H9 (cell line): ENCODE measurements at regions not wholly inside any gene's neighbourhood (a gene's known extent, or its start where the extent isn't known, plus 50 kb on each side); places are given as distances from the start of the nearest gene placed in this dataset.

ENCODE experiments used
- DNase-seq: peaks from one replicate; pipeline ENCODE4 v3.0.0-alpha.2; 2017
- H2AFZ ChIP-seq: one replicate; pipeline ENCODE4 v1.6.1; 2013; ENCODE audit warnings: mild to moderate bottlenecking, low read length, control low read depth, moderate library complexity
- H2AK5ac ChIP-seq: 2 replicates; pipeline ENCODE4 v1.6.1; 2013; ENCODE audit warnings: low read length, control low read depth, mixed read lengths; ENCODE audit not compliant: insufficient read length
- H2BK120ac ChIP-seq: one replicate; pipeline ENCODE4 v1.6.1; 2013; ENCODE audit warnings: low read depth, mild to moderate bottlenecking, low read length, control low read depth, inconsistent platforms; ENCODE audit not compliant: poor library complexity, severe bottlenecking
- H2BK12ac ChIP-seq: 2 replicates; pipeline ENCODE4 v1.6.1; 2013; ENCODE audit warnings: low read length, control low read depth, mixed read lengths, low read depth; ENCODE audit not compliant: insufficient read length
- H2BK15ac ChIP-seq: 2 replicates; pipeline ENCODE4 v1.6.1; 2013; ENCODE audit warnings: low read depth, low read length, control low read depth
- H2BK20ac ChIP-seq: one replicate; pipeline ENCODE4 v1.6.1; 2013; ENCODE audit warnings: low read depth, mild to moderate bottlenecking, low read length, control low read depth, inconsistent platforms; ENCODE audit not compliant: poor library complexity, severe bottlenecking
- H2BK5ac ChIP-seq: 2 replicates; pipeline ENCODE4 v1.6.1; 2013; ENCODE audit warnings: low read length, control low read depth, mixed read lengths; ENCODE audit not compliant: insufficient read length
- H3K14ac ChIP-seq: 2 replicates; pipeline ENCODE4 v1.6.1; 2013; ENCODE audit warnings: low read length, control low read depth; ENCODE audit not compliant: insufficient read depth
- H3K18ac ChIP-seq: 2 replicates; pipeline ENCODE4 v1.6.1; 2013; ENCODE audit warnings: low read depth, mild to moderate bottlenecking, mixed read lengths, low read length, control low read depth; ENCODE audit not compliant: insufficient read length
- H3K23ac ChIP-seq: 2 replicates; pipeline ENCODE4 v1.6.1; 2013; ENCODE audit warnings: low read length, control low read depth, mixed read lengths, low read depth; ENCODE audit not compliant: insufficient read length
- H3K23me2 ChIP-seq: 2 replicates; pipeline ENCODE4 v1.6.1; 2013; ENCODE audit warnings: low read depth, mild to moderate bottlenecking, mixed read lengths, low read length, control low read depth; ENCODE audit not compliant: insufficient read length, poor library complexity, severe bottlenecking
- H3K27ac ChIP-seq: 2 replicates; pipeline ENCODE4 v1.5.1; 2013; ENCODE audit warnings: low read length, control low read depth, mixed read lengths, low read depth; ENCODE audit not compliant: insufficient read length
- H3K27me3 ChIP-seq: 2 replicates; pipeline ENCODE4 v1.6.1; 2013; ENCODE audit warnings: low read length, control low read depth, inconsistent platforms; ENCODE audit not compliant: insufficient read depth
- H3K4ac ChIP-seq: 2 replicates; pipeline ENCODE4 v1.6.1; 2013; ENCODE audit warnings: low read depth, mild to moderate bottlenecking, control low read depth, inconsistent platforms, low read length, moderate library complexity
- H3K4me1 ChIP-seq: 2 replicates; pipeline ENCODE4 v1.6.1; 2013; ENCODE audit warnings: low read length, control low read depth, inconsistent platforms; ENCODE audit not compliant: insufficient read depth
- H3K4me2 ChIP-seq: 2 replicates; pipeline ENCODE4 v1.6.1; 2013; ENCODE audit warnings: low read length, control low read depth, mixed read lengths; ENCODE audit not compliant: insufficient read length, insufficient read depth
- H3K56ac ChIP-seq: 2 replicates; pipeline ENCODE4 v1.6.1; 2013; ENCODE audit warnings: low read depth, mild to moderate bottlenecking, mixed read lengths, low read length, control low read depth; ENCODE audit not compliant: insufficient read length
- H3K79me1 ChIP-seq: 2 replicates; pipeline ENCODE4 v1.6.1; 2013; ENCODE audit warnings: low read depth, mild to moderate bottlenecking, moderate library complexity, low read length, control low read depth, inconsistent platforms; ENCODE audit not compliant: insufficient read depth, poor library complexity, severe bottlenecking
- H3K79me2 ChIP-seq: 2 replicates; pipeline ENCODE4 v1.6.1; 2013; ENCODE audit warnings: low read length, control low read depth, inconsistent platforms; ENCODE audit not compliant: insufficient read depth
- H3K9ac ChIP-seq: 2 replicates; pipeline ENCODE4 v1.6.1; 2013; ENCODE audit warnings: low read length, control low read depth, mixed read lengths; ENCODE audit not compliant: insufficient read length; ENCODE audit errors: extremely low read depth
- H3K9me3 ChIP-seq: one replicate; pipeline ENCODE4 v1.6.1; 2013; ENCODE audit warnings: low read depth, low read length, inconsistent platforms; ENCODE audit not compliant: control insufficient read depth
- H3T11ph ChIP-seq: one replicate; pipeline ENCODE4 v1.6.1; 2013; ENCODE audit warnings: mild to moderate bottlenecking, low read length, control low read depth, inconsistent platforms
- H4K20me1 ChIP-seq: one replicate; pipeline ENCODE4 v1.6.1; 2013; ENCODE audit not compliant: control insufficient read depth, insufficient read length, insufficient read depth
- H4K5ac ChIP-seq: 2 replicates; pipeline ENCODE4 v1.6.1; 2013; ENCODE audit warnings: low read depth, mild to moderate bottlenecking, mixed read lengths, low read length, control low read depth; ENCODE audit not compliant: insufficient read length
- H4K8ac ChIP-seq: replicated peaks from 2 replicates; pipeline ENCODE4 v1.6.1; 2013; ENCODE audit warnings: low read length, control low read depth, mixed read lengths, low read depth; ENCODE audit not compliant: insufficient read length
- H4K91ac ChIP-seq: 2 replicates; pipeline ENCODE4 v1.6.1; 2013; ENCODE audit warnings: low read depth, mild to moderate bottlenecking, moderate library complexity, mixed read lengths, low read length, control low read depth; ENCODE audit not compliant: insufficient read length
- H3K27ac Mint-ChIP-seq, 3 experiments: 2 replicates in 2 of 3; 3 replicates in 1 of 3; pipeline ENCODE4 v1.8.0; 2020 to 2021; ENCODE audit warnings: mixed read lengths in 3 of 3, mild to moderate bottlenecking in 1 of 3, moderate library complexity in 1 of 3
- H3K27me3 Mint-ChIP-seq: 2 replicates; pipeline ENCODE4 v1.8.0; 2021; ENCODE audit warnings: low read depth, mild to moderate bottlenecking, moderate library complexity, mixed read lengths
- H3K36me3 Mint-ChIP-seq, 3 experiments: 2 replicates in 2 of 3; 3 replicates in 1 of 3; pipeline ENCODE4 v1.8.0; 2020 to 2021; ENCODE audit warnings: low read depth in 3 of 3, mixed read lengths in 3 of 3; ENCODE audit not compliant: insufficient read depth in 1 of 3
- H3K4me1 Mint-ChIP-seq, 2 experiments: 2 replicates each; pipeline ENCODE4 v1.8.0; 2020; ENCODE audit warnings: mixed read lengths in 2 of 2
- H3K4me3 Mint-ChIP-seq, 2 experiments: 2 replicates in 1 of 2; 3 replicates in 1 of 2; pipeline ENCODE4 v1.8.0; 2020 to 2021; ENCODE audit warnings: mild to moderate bottlenecking in 2 of 2, mixed read lengths in 2 of 2, moderate library complexity in 1 of 2
- H3K9me3 Mint-ChIP-seq, 2 experiments: 2 replicates in 1 of 2; 3 replicates in 1 of 2; pipeline ENCODE4 v1.8.0; 2020; ENCODE audit warnings: mild to moderate bottlenecking in 2 of 2, mixed read lengths in 2 of 2, moderate library complexity in 1 of 2
- WGBS: extraction: QIAGEN DNeasy Blood & Tissue Kit; methylation state at CpG from one replicate; pipeline ENCODE4 v1.1.7; 2013; ENCODE audit warnings: missing lambda C conversion rate, low lambda C conversion rate, mixed read lengths; ENCODE audit not compliant: insufficient read length; ENCODE audit errors: extremely low coverage; 5-methylcytosine and 5-hydroxymethylcytosine counted together
- TF ChIP-seq, protein P1 (sequence below): fragments of 200-600 bp; sonication (generic); conservative IDR thresholded peaks from 3 replicates; pipeline ENCODE4 v1.8.0; 2021; ENCODE audit warnings: antibody characterized with exemption, mild to moderate bottlenecking

DNA sequence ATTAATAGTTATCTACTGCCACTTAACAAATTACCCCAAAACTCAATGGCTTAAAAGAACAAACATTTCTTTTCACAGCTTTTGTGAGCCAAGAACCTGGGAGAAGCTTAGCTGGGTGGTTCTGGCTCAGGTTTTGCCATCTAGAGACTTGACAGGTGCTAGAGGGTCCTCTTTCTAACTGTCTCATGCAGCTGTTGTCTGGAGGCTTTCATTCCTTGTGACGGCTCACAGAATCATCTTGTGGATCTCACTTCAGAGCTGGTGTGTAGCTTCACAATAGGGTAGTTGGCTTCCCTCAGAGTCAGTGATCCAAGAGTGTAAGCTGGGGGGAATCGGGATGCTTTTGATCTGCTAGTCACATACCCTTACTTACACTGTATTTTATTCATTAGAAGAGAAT, 81.2 kb upstream of the APC start:
- Histone ChIP-seq H2BK120ac (no peak overlapping the region), H3K23ac (no peak overlapping the region), H3K18ac (no peak overlapping the region), H4K5ac (no peak overlapping the region), H2BK20ac (no peak overlapping the region), H2AFZ (no peak overlapping the region), H3K27ac (no peak overlapping the region), H3K9me3 (no peaks in the 10 kb centered on the region), H3K9ac (no peak overlapping the region), H2BK12ac (no peak overlapping the region), H3K27me3 (no peaks in the 10 kb centered on the region), H2BK15ac (no peak overlapping the region), H3K4me2 (no peak overlapping the region), H3K79me1 (no peaks in the 10 kb centered on the region), H3K14ac (no peak overlapping the region), H3K23me2 (no peaks in the 10 kb centered on the region), H3K4ac (no peak overlapping the region), H3T11ph (no peak overlapping the region), H2BK5ac (no peak overlapping the region), H2AK5ac (no peak overlapping the region), H3K56ac (no peak overlapping the region), H4K20me1 (no peaks in the 10 kb centered on the region), H3K4me1 (no peaks in the 10 kb centered on the region), H4K91ac (no peak overlapping the region), H3K79me2 (no peaks in the 10 kb centered on the region), H4K8ac (no peak overlapping the region)
- no peaks in the 10 kb centered on the region; a peak in 2 of 7 replicates for H3K36me3 Mint-ChIP-seq
- WGBS, result no CpG with 5 or more reads among the region's 2 CpGs
- no peaks in the 10 kb centered on the region; the same call in 1 of the 2 replicates for H3K27me3 Mint-ChIP-seq
- H3K4me1 Mint-ChIP-seq, result no peaks in the 10 kb centered on the region
- TF ChIP-seq, protein P1, sequence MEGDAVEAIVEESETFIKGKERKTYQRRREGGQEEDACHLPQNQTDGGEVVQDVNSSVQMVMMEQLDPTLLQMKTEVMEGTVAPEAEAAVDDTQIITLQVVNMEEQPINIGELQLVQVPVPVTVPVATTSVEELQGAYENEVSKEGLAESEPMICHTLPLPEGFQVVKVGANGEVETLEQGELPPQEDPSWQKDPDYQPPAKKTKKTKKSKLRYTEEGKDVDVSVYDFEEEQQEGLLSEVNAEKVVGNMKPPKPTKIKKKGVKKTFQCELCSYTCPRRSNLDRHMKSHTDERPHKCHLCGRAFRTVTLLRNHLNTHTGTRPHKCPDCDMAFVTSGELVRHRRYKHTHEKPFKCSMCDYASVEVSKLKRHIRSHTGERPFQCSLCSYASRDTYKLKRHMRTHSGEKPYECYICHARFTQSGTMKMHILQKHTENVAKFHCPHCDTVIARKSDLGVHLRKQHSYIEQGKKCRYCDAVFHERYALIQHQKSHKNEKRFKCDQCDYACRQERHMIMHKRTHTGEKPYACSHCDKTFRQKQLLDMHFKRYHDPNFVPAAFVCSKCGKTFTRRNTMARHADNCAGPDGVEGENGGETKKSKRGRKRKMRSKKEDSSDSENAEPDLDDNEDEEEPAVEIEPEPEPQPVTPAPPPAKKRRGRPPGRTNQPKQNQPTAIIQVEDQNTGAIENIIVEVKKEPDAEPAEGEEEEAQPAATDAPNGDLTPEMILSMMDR, result no peak
- no peak overlapping the region for H3K27ac Mint-ChIP-seq
- no peak for DNase-seq
- no peak overlapping the region for H3K4me3 Mint-ChIP-seq
- peaks cover 0 to 6% of the 10 kb centered on the region in 2 experiments; a peak in 1 of 5 replicates for H3K9me3 Mint-ChIP-seq
